ENCODE measurements at regions not wholly inside any gene's neighbourhood (a gene's known extent, or its start where the extent isn't known, plus 50 kb on each side); places are given as distances from the start of the nearest gene placed in this dataset.

- no TSS peak for BruUV-seq (replicated peaks)
These were observed 99.8 kb upstream of the LHX8 start for GRCh38 chr1:75034376-75034775.

DNA sequence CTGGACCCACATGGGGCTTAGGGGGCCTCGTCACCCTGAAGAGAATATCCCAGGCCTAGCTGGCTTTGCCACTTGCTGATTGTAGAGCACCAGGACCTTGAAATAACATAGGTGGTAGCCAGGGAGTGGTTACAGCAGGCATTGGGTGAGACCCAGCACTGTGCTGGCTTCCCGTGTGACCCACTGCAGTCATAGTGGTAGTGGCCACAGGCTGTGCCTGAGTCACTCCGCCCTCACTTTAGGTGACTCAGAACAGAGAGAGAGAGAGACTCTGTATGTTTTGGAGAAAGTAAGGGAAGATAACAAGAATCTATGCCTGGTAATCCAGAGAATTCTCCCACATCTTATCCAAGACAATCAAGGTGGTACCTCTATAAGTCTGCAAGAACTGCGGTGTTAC lies 98.7 kb upstream of the LHX8 start:
- no peak for TF ChIP-seq MTA3 (IDR thresholded peaks at IDR 0.05; ENCODE audit: borderline replicate concordance, low read length)
- no peak for TF ChIP-seq CHD1 (IDR thresholded peaks at IDR 0.05; ENCODE audit: low read depth, low read length)
- TF ChIP-seq RAD51 (IDR thresholded peaks at IDR 0.05): no peak
- no peak for TF ChIP-seq TCF7 (IDR thresholded peaks at IDR 0.05; ENCODE audit: borderline replicate concordance)
- no peak for TF ChIP-seq FOS (IDR thresholded peaks at IDR 0.05; ENCODE audit: borderline replicate concordance, extremely low read depth, insufficient read length)
- no peak for TF ChIP-seq RELA (IDR thresholded peaks at IDR 0.05; ENCODE audit: borderline replicate concordance, partially characterized antibody)
- TF ChIP-seq BRCA1 (IDR thresholded peaks at IDR 0.05; ENCODE audit: low read depth, low read length): no peak
- intact Hi-C loops (cut with micrococcal nuclease; ENCODE audit: unreplicated experiment): no loop called here

More at GRCh38 chr1:75034376-75034775, 99.8 kb upstream of the LHX8 start:
- Histone ChIP-seq H3K27me3 (replicated peaks in 1 of 2; ENCODE audit: control insufficient read depth in 2 of 2, insufficient read depth in 2 of 2, low read length in 1 of 2) (no peaks in the 10 kb centered on the region), H3K36me3 (ENCODE audit: control insufficient read depth in 2 of 2, insufficient read depth in 2 of 2, low read length in 1 of 2) (no peaks in the 10 kb centered on the region), H3K9ac (ENCODE audit: control insufficient read depth, insufficient read depth, low read length) (no peak overlapping the region), H2AFZ (ENCODE audit: control insufficient read depth, low read depth, low read length) (no peak overlapping the region), H3K4me3 (no peak overlapping the region), H3K4me2 (ENCODE audit: control insufficient read depth, insufficient read depth) (no peak overlapping the region), H3K4me1 (ENCODE audit: control insufficient read depth, insufficient read depth, low read length) (no peaks in the 10 kb centered on the region), H3K79me2 (ENCODE audit: control insufficient read depth, insufficient read depth, low read length) (no peaks in the 10 kb centered on the region), H4K20me1 (ENCODE audit: control insufficient read depth, insufficient read depth) (no peaks in the 10 kb centered on the region), H3K9me3 (replicated peaks; ENCODE audit: control insufficient read depth, insufficient read depth, low read length) (no peaks in the 10 kb centered on the region), H3K27ac (ENCODE audit: control insufficient read depth, insufficient read depth) (no peak overlapping the region)
- ChIA-PET POLR2A (no interaction called here), SMC1A (ENCODE audit: uncharacterized antibody, unreplicated experiment) (no interaction called here), CTCF (no interaction called here), RAD21 (ENCODE audit: unreplicated experiment) (no interaction called here)
- DNase-seq (ENCODE audit: low read depth, low spot score) (no peak), FAIRE-seq (no peak), ATAC-seq (no peak)
- intact Hi-C loops (cut with micrococcal nuclease; ENCODE audit: unreplicated experiment): no loop called here
- TF ChIP-seq CEBPB (IDR thresholded peaks at IDR 0.05; ENCODE audit: borderline replicate concordance in 1 of 2, low read depth in 2 of 2, low read length in 2 of 2): no peak
- 52% methylated on average over 3 of the region's 3 CpGs for WGBS (ENCODE audit: insufficient coverage, insufficient replicate concordance, low lambda C conversion rate, missing lambda C conversion rate)
- in situ Hi-C loops (cut with MboI): no loop called here

More for the DNA sequence above, 98.7 kb upstream of the LHX8 start:
- DNase-seq (ENCODE audit: low read depth, low spot score) (no peak), FAIRE-seq (no peak), ATAC-seq (no peak)
- Histone ChIP-seq H3K4me3 (no peak overlapping the region), H3K4me1 (ENCODE audit: control insufficient read depth, insufficient read depth, low read length) (no peaks in the 10 kb centered on the region), H3K79me2 (ENCODE audit: control insufficient read depth, insufficient read depth, low read length) (no peaks in the 10 kb centered on the region), H3K9me3 (replicated peaks; ENCODE audit: control insufficient read depth, insufficient read depth, low read length) (no peaks in the 10 kb centered on the region), H3K36me3 (ENCODE audit: control insufficient read depth in 2 of 2, insufficient read depth in 2 of 2, low read length in 1 of 2) (no peaks in the 10 kb centered on the region), H2AFZ (ENCODE audit: control insufficient read depth, low read depth, low read length) (no peak overlapping the region), H3K27me3 (replicated peaks in 1 of 2; ENCODE audit: control insufficient read depth in 2 of 2, insufficient read depth in 2 of 2, low read length in 1 of 2) (no peaks in the 10 kb centered on the region), H3K4me2 (ENCODE audit: control insufficient read depth, insufficient read depth) (no peak overlapping the region), H3K27ac (ENCODE audit: control insufficient read depth, insufficient read depth) (no peak overlapping the region), H4K20me1 (ENCODE audit: control insufficient read depth, insufficient read depth) (no peaks in the 10 kb centered on the region), H3K9ac (ENCODE audit: control insufficient read depth, insufficient read depth, low read length) (no peak overlapping the region)
- ChIA-PET RAD21 (ENCODE audit: unreplicated experiment) (no interaction called here), SMC1A (ENCODE audit: uncharacterized antibody, unreplicated experiment) (no interaction called here), CTCF (no interaction called here), POLR2A (no interaction called here)
- BruUV-seq (replicated peaks): no TSS peak
- in situ Hi-C loops (cut with MboI): no loop called here
- 28% methylated on average over 4 of the region's 4 CpGs for WGBS (ENCODE audit: insufficient coverage, insufficient replicate concordance, low lambda C conversion rate, missing lambda C conversion rate)

Measured in GM12878 (cell line).